ENCODE measurements at regions not wholly inside any gene's neighbourhood (a gene's known extent, or its start where the extent isn't known, plus 50 kb on each side); places are given as distances from the start of the nearest gene placed in this dataset.

- no peak for TF ChIP-seq CTCF (IDR thresholded peaks at IDR 0.05)
- TF ChIP-seq POLR2A (IDR thresholded peaks at IDR 0.05) = no peak
- no peak for TF ChIP-seq POLR2AphosphoS5 (IDR thresholded peaks at IDR 0.05; ENCODE audit: insufficient read depth in 1 of 2, low read depth in 1 of 2)
These were observed 179.8 kb upstream of the TLE3 start for GRCh38 chr15:70277556-70277955.
